ENCODE measurements at regions not wholly inside any gene's neighbourhood (a gene's known extent, or its start where the extent isn't known, plus 50 kb on each side); places are given as distances from the start of the nearest gene placed in this dataset.

DNA sequence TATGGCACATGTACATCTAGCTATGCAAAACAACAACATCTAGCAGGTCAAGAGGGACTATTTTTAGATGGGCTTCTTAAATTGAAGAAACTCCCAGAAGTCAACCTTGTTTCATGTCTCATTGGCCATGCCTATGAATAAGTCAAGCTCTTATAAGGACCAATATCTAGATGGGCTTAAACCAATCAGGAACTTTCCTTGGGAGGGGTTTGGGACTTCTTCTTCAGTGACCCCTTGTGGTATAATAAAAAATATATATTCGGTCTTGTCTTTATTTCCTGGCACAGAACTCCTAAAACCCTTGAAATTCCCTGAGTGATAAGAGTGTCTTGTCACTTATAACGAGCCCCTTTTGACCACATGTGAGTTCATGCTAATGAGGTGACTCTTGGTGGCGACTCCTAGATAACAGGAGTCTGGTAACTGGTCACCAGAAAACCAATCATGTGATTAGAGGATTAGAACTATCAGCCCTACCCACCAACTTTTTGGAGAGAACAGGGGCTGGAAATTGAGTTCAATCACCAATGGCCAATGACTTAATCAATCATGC is 218.3 kb downstream of the HHIPL2 start:
- ChIA-PET POLR2A (no interaction called here), CTCF (interaction anchor here (0.5 to 1.0 kb wide), 4 partner anchors 12 to 502 kb away, joined by 3 to 4 read pairs (median 3); no protein-coding TSS in a partner anchor)
- TF ChIP-seq ZNF514 (tag by site-specific recombination; IDR thresholded peaks at IDR 0.05) (no peak), SCRT1 (tag by site-specific recombination; IDR thresholded peaks at IDR 0.05; ENCODE audit: borderline replicate concordance) (no peak), ZNF404 (tag by site-specific recombination; IDR thresholded peaks at IDR 0.05) (no peak), ZNF623 (tag by site-specific recombination; IDR thresholded peaks at IDR 0.05) (no peak), ZNF560 (tag by site-specific recombination; IDR thresholded peaks at IDR 0.05; ENCODE audit: borderline replicate concordance) (no peak), ZFHX2 (tag by site-specific recombination; conservative IDR thresholded peaks at IDR 0.05) (no peak), FEZF1 (tag by site-specific recombination; IDR thresholded peaks at IDR 0.05) (no peak), ZNF521 (tag by site-specific recombination; IDR thresholded peaks at IDR 0.05) (no peak)
- Histone ChIP-seq H3K9me3 (ENCODE audit: control insufficient read depth, insufficient read depth, low read depth, low read length) (no peaks in the 10 kb centered on the region), H3K36me3 (ENCODE audit: control insufficient read depth in 2 of 2, insufficient read depth in 1 of 2, low read length in 2 of 2) (no peaks in the 10 kb centered on the region), H3K4me1 (ENCODE audit: control insufficient read depth, insufficient read depth, low read length) (no peaks in the 10 kb centered on the region), H3K4me3 (ENCODE audit: low read depth, low read length) (no peak overlapping the region), H3K27ac (ENCODE audit: extremely low read depth, low read depth, low read length) (no peak overlapping the region)

DNA sequence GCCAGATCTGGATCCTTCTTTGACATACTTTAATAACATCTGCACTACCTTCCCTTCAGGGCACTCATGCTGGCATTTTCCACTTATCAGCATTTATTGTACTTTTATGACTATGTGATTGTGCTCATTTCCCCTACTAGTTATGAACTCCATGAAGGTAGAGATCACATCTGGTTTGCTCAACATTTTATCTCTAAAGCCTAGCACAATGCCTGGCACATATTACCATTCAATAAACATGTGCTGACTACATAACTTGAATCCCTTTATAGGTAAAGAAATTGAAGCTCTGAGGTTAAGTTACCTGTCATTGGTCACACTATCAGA is 221.2 kb downstream of the HHIPL2 start:
- no peak overlapping the region for H3K27ac ChIP-seq (ENCODE audit: extremely low read depth, low read depth, low read length)
- H3K4me1 ChIP-seq (ENCODE audit: control insufficient read depth, insufficient read depth, low read length): no peaks in the 10 kb centered on the region
- ChIA-PET CTCF (no interaction called here), POLR2A (no interaction called here)
- no peak overlapping the region for H3K4me3 ChIP-seq (ENCODE audit: low read depth, low read length)
- H3K36me3 ChIP-seq (ENCODE audit: control insufficient read depth in 2 of 2, insufficient read depth in 1 of 2, low read length in 2 of 2): no peaks in the 10 kb centered on the region
- H3K9me3 ChIP-seq (ENCODE audit: control insufficient read depth, insufficient read depth, low read depth, low read length): no peaks in the 10 kb centered on the region
- TF ChIP-seq, protein P1, sequence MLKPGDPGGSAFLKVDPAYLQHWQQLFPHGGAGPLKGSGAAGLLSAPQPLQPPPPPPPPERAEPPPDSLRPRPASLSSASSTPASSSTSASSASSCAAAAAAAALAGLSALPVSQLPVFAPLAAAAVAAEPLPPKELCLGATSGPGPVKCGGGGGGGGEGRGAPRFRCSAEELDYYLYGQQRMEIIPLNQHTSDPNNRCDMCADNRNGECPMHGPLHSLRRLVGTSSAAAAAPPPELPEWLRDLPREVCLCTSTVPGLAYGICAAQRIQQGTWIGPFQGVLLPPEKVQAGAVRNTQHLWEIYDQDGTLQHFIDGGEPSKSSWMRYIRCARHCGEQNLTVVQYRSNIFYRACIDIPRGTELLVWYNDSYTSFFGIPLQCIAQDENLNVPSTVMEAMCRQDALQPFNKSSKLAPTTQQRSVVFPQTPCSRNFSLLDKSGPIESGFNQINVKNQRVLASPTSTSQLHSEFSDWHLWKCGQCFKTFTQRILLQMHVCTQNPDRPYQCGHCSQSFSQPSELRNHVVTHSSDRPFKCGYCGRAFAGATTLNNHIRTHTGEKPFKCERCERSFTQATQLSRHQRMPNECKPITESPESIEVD (tag by site-specific recombination; IDR thresholded peaks at IDR 0.05): no peak
- TF ChIP-seq ZNF830 (tag by site-specific recombination; IDR thresholded peaks at IDR 0.05; ENCODE audit: low read depth) (no peak), ZNF670 (tag by site-specific recombination; IDR thresholded peaks at IDR 0.05; ENCODE audit: low read depth) (no peak), ZNF404 (tag by site-specific recombination; IDR thresholded peaks at IDR 0.05) (no peak), KLF8 (tag by site-specific recombination; IDR thresholded peaks at IDR 0.05) (no peak), ZNF16 (tag by site-specific recombination; IDR thresholded peaks at IDR 0.05; ENCODE audit: low read depth) (no peak), ZNF660 (tag by site-specific recombination; IDR thresholded peaks at IDR 0.05) (no peak), ZNF777 (tag by site-specific recombination; IDR thresholded peaks at IDR 0.05; ENCODE audit: borderline replicate concordance) (no peak), BCL11B (tag by site-specific recombination; IDR thresholded peaks at IDR 0.05; ENCODE audit: low read depth) (no peak), ZNF658 (tag by site-specific recombination; IDR thresholded peaks at IDR 0.05) (no peak)
- TF ChIP-seq, protein P2, sequence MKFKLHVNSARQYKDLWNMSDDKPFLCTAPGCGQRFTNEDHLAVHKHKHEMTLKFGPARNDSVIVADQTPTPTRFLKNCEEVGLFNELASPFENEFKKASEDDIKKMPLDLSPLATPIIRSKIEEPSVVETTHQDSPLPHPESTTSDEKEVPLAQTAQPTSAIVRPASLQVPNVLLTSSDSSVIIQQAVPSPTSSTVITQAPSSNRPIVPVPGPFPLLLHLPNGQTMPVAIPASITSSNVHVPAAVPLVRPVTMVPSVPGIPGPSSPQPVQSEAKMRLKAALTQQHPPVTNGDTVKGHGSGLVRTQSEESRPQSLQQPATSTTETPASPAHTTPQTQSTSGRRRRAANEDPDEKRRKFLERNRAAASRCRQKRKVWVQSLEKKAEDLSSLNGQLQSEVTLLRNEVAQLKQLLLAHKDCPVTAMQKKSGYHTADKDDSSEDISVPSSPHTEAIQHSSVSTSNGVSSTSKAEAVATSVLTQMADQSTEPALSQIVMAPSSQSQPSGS (tag by site-specific recombination; IDR thresholded peaks at IDR 0.05; ENCODE audit: low read depth): no peak
- TF ChIP-seq, protein P3, sequence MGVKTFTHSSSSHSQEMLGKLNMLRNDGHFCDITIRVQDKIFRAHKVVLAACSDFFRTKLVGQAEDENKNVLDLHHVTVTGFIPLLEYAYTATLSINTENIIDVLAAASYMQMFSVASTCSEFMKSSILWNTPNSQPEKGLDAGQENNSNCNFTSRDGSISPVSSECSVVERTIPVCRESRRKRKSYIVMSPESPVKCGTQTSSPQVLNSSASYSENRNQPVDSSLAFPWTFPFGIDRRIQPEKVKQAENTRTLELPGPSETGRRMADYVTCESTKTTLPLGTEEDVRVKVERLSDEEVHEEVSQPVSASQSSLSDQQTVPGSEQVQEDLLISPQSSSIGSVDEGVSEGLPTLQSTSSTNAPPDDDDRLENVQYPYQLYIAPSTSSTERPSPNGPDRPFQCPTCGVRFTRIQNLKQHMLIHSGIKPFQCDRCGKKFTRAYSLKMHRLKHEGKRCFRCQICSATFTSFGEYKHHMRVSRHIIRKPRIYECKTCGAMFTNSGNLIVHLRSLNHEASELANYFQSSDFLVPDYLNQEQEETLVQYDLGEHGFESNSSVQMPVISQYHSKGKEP (tag by site-specific recombination; IDR thresholded peaks at IDR 0.05): no peak
- TF ChIP-seq, protein P4, sequence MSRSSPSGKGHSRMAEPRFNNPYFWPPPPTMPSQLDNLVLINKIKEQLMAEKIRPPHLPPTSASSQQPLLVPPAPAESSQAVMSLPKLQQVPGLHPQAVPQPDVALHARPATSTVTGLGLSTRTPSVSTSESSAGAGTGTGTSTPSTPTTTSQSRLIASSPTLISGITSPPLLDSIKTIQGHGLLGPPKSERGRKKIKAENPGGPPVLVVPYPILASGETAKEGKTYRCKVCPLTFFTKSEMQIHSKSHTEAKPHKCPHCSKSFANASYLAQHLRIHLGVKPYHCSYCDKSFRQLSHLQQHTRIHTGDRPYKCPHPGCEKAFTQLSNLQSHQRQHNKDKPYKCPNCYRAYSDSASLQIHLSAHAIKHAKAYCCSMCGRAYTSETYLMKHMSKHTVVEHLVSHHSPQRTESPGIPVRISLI (tag by site-specific recombination; IDR thresholded peaks at IDR 0.05): no peak
- TF ChIP-seq, protein P5, sequence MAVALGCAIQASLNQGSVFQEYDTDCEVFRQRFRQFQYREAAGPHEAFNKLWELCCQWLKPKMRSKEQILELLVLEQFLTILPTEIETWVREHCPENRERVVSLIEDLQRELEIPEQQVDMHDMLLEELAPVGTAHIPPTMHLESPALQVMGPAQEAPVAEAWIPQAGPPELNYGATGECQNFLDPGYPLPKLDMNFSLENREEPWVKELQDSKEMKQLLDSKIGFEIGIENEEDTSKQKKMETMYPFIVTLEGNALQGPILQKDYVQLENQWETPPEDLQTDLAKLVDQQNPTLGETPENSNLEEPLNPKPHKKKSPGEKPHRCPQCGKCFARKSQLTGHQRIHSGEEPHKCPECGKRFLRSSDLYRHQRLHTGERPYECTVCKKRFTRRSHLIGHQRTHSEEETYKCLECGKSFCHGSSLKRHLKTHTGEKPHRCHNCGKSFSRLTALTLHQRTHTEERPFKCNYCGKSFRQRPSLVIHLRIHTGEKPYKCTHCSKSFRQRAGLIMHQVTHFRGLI (tag by site-specific recombination; IDR thresholded peaks at IDR 0.05): no peak
- TF ChIP-seq, protein P6, sequence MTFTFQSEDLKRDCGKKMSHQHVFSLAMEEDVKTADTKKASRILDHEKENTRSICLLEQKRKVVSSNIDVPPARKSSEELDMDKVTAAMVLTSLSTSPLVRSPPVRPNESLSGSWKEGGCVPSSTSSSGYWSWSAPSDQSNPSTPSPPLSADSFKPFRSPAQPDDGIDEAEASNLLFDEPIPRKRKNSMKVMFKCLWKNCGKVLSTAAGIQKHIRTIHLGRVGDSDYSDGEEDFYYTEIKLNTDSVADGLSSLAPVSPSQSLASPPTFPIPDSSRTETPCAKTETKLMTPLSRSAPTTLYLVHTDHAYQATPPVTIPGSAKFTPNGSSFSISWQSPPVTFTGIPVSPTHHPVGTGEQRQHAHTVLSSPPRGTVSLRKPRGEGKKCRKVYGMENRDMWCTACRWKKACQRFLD (tag by site-specific recombination; IDR thresholded peaks at IDR 0.05): no peak

Data from HEK293 (cell line).